Limb (tissue), 2 donors: ENCODE measurements at regions not wholly inside any gene's neighbourhood (a gene's known extent, or its start where the extent isn't known, plus 50 kb on each side); places are given as distances from the start of the nearest gene placed in this dataset.

ENCODE experiments used
- DNase-seq, 2 donors: peaks; one replicate each; pipeline ENCODE4 v3.0.0-alpha.2; 2016; ENCODE audit errors: extremely low spot score in 2 of 2

GRCh38 chr3:94967196-94967595 is 904.3 kb downstream of the NSUN3 start:
- DNase-seq = no peak

GRCh38 chr3:94968519-94968918 is 905.7 kb downstream of the NSUN3 start:
- DNase-seq = no peak

- DNase-seq = no peak
Measured at GRCh38 chr3:94972066-94972465, 909.2 kb downstream of the NSUN3 start.

GRCh38 chr3:94978084-94978483 is 915.2 kb downstream of the NSUN3 start:
- DNase-seq = no peak

- DNase-seq = no peak
Measured at GRCh38 chr3:94985778-94986177, 922.9 kb downstream of the NSUN3 start.

GRCh38 chr3:94990952-94991705 is 928.3 kb downstream of the NSUN3 start:
- no peak for DNase-seq

- no peak for DNase-seq
Measured at GRCh38 chr3:94996743-94997142, 933.9 kb downstream of the NSUN3 start.

GRCh38 chr3:95002438-95003046 is 939.7 kb downstream of the NSUN3 start:
- no peak for DNase-seq

- DNase-seq = no peak
Measured at GRCh38 chr3:95028688-95029087, 965.8 kb downstream of the NSUN3 start.

- no peak for DNase-seq
Measured at GRCh38 chr3:95029644-95030043, 966.8 kb downstream of the NSUN3 start.

- DNase-seq = no peak
Measured at GRCh38 chr3:95036526-95037021, 973.7 kb downstream of the NSUN3 start.

- DNase-seq = no peak
Measured at GRCh38 chr3:95037097-95037496, 974.2 kb downstream of the NSUN3 start.

- no peak for DNase-seq
Measured at GRCh38 chr3:95037927-95038326, 975.1 kb downstream of the NSUN3 start.

GRCh38 chr3:95044101-95044500 is 981.2 kb downstream of the NSUN3 start:
- no peak for DNase-seq

- no peak for DNase-seq
Measured at GRCh38 chr3:95048564-95048963, 985.7 kb downstream of the NSUN3 start.

- no peak for DNase-seq
Measured at GRCh38 chr3:95049841-95050240, 987.0 kb downstream of the NSUN3 start.

GRCh38 chr3:95055288-95055687 is 992.4 kb downstream of the NSUN3 start:
- DNase-seq = no peak

GRCh38 chr3:95082191-95082590 is 1019.3 kb downstream of the NSUN3 start:
- no peak for DNase-seq

GRCh38 chr3:95084738-95085137 is 1021.9 kb downstream of the NSUN3 start:
- DNase-seq = no peak

GRCh38 chr3:95088464-95088863 is 1025.6 kb downstream of the NSUN3 start:
- no peak for DNase-seq

- no peak for DNase-seq
Measured at GRCh38 chr3:95097493-95097892, 1034.6 kb downstream of the NSUN3 start.

GRCh38 chr3:95120921-95121320 is 1058.1 kb downstream of the NSUN3 start:
- no peak for DNase-seq

GRCh38 chr3:95123104-95123503 is 1060.2 kb downstream of the NSUN3 start:
- no peak for DNase-seq
